Calu3 (cell line): ENCODE measurements at regions not wholly inside any gene's neighbourhood (a gene's known extent, or its start where the extent isn't known, plus 50 kb on each side); places are given as distances from the start of the nearest gene placed in this dataset.

Experiments used
- BruUV-seq: library from RNA; stranded (reverse); fragments of 400-500 nt; replicated peaks from 2 replicates; lab custom pipeline; 2021; lab: Mats Ljungman, UMichigan
- CTCF ChIA-PET: fragments of 300-600 bp; sonication (Branson Sonifier 250); formaldehyde crosslinking; loops from one replicate; lab custom pipeline; 2022; ENCODE audit warnings: antibody characterized with exemption; lab: Charles Lee
- DNase-seq: peaks from one replicate; pipeline ENCODE4 v3.0.0; 2022
- H3K27ac Mint-ChIP-seq: one replicate; pipeline ENCODE4 v1.8.0; 2022; ENCODE audit warnings: mixed read lengths; ENCODE audit not compliant: unreplicated experiment
- H3K27me3 Mint-ChIP-seq: one replicate; pipeline ENCODE4 v1.8.0; 2022; ENCODE audit warnings: mixed read lengths; ENCODE audit not compliant: unreplicated experiment
- H3K36me3 Mint-ChIP-seq: one replicate; pipeline ENCODE4 v1.8.0; 2022; ENCODE audit warnings: mild to moderate bottlenecking, moderate library complexity, mixed read lengths; ENCODE audit not compliant: insufficient read depth, unreplicated experiment
- H3K4me1 Mint-ChIP-seq: one replicate; pipeline ENCODE4 v1.8.0; 2022; ENCODE audit warnings: mild to moderate bottlenecking, low read depth, mixed read lengths; ENCODE audit not compliant: unreplicated experiment
- H3K4me3 Mint-ChIP-seq: one replicate; pipeline ENCODE4 v1.8.0; 2022; ENCODE audit warnings: mild to moderate bottlenecking, low read depth, moderate library complexity, mixed read lengths; ENCODE audit not compliant: unreplicated experiment
- H3K9me3 Mint-ChIP-seq: one replicate; pipeline ENCODE4 v1.8.0; 2022; ENCODE audit warnings: low read depth, mixed read lengths; ENCODE audit not compliant: unreplicated experiment
- intact Hi-C: fragments of 100-400 bp; cut with micrococcal nuclease; formaldehyde crosslinking; loops from one replicate; pipeline ENCODE4 v1.10.0; 2022; ENCODE audit not compliant: unreplicated experiment
- TF ChIP-seq, protein P1 (sequence below): fragments of 200-600 bp; IDR thresholded peaks from one replicate; pipeline ENCODE4 v1.8.0; 2022; ENCODE audit warnings: antibody characterized with exemption; ENCODE audit not compliant: unreplicated experiment

DNA sequence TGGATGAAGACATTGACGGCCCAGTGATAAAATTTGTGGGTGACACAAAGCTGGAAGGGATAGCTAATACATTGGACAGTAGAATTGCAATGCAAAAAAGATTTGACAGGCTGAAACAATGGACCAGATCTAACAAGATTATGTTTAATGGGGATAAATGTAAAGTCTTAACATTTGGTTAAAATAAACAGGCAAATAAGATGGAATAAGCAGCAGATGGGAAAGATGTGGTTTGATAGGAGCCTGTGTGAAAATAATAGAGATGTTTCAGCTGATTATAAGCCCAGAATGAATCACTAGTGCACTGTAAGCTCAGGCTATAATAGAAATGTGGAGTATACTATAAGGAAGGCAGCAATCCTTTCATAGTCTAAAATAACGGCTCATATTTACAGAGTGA, 66.2 kb upstream of the NHLH2 start:
- Mint-ChIP-seq H3K27me3 (no peaks in the 10 kb centered on the region), H3K4me3 (no peak overlapping the region), H3K4me1 (peaks cover 7% of the 10 kb centered on the region), H3K27ac (no peak overlapping the region), H3K9me3 (no peaks in the 10 kb centered on the region), H3K36me3 (no peaks in the 10 kb centered on the region)
- TF ChIP-seq, protein P1, sequence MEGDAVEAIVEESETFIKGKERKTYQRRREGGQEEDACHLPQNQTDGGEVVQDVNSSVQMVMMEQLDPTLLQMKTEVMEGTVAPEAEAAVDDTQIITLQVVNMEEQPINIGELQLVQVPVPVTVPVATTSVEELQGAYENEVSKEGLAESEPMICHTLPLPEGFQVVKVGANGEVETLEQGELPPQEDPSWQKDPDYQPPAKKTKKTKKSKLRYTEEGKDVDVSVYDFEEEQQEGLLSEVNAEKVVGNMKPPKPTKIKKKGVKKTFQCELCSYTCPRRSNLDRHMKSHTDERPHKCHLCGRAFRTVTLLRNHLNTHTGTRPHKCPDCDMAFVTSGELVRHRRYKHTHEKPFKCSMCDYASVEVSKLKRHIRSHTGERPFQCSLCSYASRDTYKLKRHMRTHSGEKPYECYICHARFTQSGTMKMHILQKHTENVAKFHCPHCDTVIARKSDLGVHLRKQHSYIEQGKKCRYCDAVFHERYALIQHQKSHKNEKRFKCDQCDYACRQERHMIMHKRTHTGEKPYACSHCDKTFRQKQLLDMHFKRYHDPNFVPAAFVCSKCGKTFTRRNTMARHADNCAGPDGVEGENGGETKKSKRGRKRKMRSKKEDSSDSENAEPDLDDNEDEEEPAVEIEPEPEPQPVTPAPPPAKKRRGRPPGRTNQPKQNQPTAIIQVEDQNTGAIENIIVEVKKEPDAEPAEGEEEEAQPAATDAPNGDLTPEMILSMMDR = no peak
- DNase-seq = no peak
- intact Hi-C loops = no loop called here
- CTCF ChIA-PET = no interaction called here
- BruUV-seq = no TSS peak

- no peaks in the 10 kb centered on the region for H3K9me3 Mint-ChIP-seq
- no peaks in the 10 kb centered on the region for H3K36me3 Mint-ChIP-seq
- TF ChIP-seq, protein P1 = no peak
- BruUV-seq = no TSS peak
- peaks cover 7% of the 10 kb centered on the region for H3K4me1 Mint-ChIP-seq
- no peak overlapping the region for H3K27ac Mint-ChIP-seq
- intact Hi-C loops = no loop called here
- H3K4me3 Mint-ChIP-seq = no peak overlapping the region
- CTCF ChIA-PET = no interaction called here
- H3K27me3 Mint-ChIP-seq = no peaks in the 10 kb centered on the region
- no peak for DNase-seq
These were observed 67.6 kb upstream of the SLC22A15 start for GRCh38 chr1:115908565-115909274.

- TF ChIP-seq, protein P1 = no peak
- H3K9me3 Mint-ChIP-seq = no peaks in the 10 kb centered on the region
- H3K27ac Mint-ChIP-seq = no peak overlapping the region
- DNase-seq = no peak
- BruUV-seq = no TSS peak
- peaks cover 7% of the 10 kb centered on the region for H3K4me1 Mint-ChIP-seq
- no peaks in the 10 kb centered on the region for H3K36me3 Mint-ChIP-seq
- no peak overlapping the region for H3K4me3 Mint-ChIP-seq
- intact Hi-C loops = no loop called here
- no peaks in the 10 kb centered on the region for H3K27me3 Mint-ChIP-seq
- CTCF ChIA-PET = interaction anchor here (0.5 kb wide), 1 partner anchor 438 kb away, joined by 17 read pairs; no protein-coding TSS in a partner anchor
These were observed 66.1 kb upstream of the SLC22A15 start for GRCh38 chr1:115910231-115910630.

GRCh38 chr1:115911294-115911693, 65.0 kb upstream of the SLC22A15 start:
- CTCF ChIA-PET = no interaction called here
- intact Hi-C loops = no loop called here
- peak; percentile 44 for DNase-seq
- Mint-ChIP-seq H3K27ac (no peak overlapping the region), H3K9me3 (no peaks in the 10 kb centered on the region), H3K27me3 (no peaks in the 10 kb centered on the region), H3K4me3 (no peak overlapping the region), H3K36me3 (no peaks in the 10 kb centered on the region), H3K4me1 (peaks cover 7% of the 10 kb centered on the region)
- no TSS peak for BruUV-seq
- TF ChIP-seq, protein P1 = no peak
